Activated CD4-positive, CD25-positive, alpha-beta regulatory T cell treated with anti-CD3 and anti-CD28 coated beads, Interleukin-2, amount 50 U/mL, for 16 hours (primary cell): ENCODE measurements at regions not wholly inside any gene's neighbourhood (a gene's known extent, or its start where the extent isn't known, plus 50 kb on each side); places are given as distances from the start of the nearest gene placed in this dataset.
"Not testable (repeated sequence)": the region's sequence is repeated elsewhere in the genome, so short reads cannot be mapped to it uniquely, and the experiment has no call there.

Experiments used
- DNase-seq: peaks from one replicate; pipeline ENCODE4 v3.0.0-alpha.2; 2020; ENCODE audit warnings: low read depth, low spot score

DNA sequence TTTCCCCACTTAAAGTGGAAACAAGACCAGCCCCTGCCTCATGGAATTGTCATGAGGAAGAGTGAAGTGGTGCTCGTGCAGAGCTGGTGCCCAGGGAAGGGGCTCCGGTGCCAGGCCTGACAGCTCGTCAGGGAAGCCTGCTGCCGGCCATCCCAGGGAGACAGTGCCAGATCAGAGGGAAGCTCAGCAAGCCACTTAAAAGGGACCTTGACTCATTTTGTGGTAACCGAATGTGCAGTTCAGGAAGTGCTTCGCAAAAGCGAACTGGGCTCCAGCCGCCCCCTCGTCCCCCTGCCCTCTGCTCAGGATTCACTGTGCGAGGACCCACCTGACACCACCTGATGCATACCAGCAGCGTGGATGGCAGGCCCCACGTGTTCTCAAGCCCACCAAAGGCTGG, 209.6 kb upstream of the PLGLB2 start:
- DNase-seq, result not testable (repeated sequence)

GRCh38 chr2:87539151-87539943, 208.5 kb upstream of the PLGLB2 start:
- DNase-seq, result not testable (repeated sequence)

DNA sequence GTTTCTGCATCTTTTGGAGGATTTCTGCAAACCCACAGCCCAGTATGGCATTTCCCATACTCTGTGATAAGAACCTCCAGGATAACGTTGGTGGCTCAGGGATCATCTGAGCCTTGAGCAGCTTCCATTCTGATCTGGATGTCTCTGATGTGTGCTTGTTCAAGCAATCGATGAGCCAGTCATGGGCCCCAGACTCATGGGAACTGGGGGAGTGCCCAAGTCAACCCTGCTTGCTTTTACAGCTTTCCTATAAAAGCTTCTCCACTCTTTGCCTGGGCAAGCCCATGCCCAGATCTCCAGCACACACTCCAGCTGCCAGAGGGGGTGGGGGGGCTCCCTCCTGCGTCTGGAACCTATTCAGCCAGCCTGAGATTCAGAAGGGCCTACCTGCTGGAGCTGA, 207.6 kb upstream of the PLGLB2 start:
- not testable (repeated sequence) for DNase-seq

DNA sequence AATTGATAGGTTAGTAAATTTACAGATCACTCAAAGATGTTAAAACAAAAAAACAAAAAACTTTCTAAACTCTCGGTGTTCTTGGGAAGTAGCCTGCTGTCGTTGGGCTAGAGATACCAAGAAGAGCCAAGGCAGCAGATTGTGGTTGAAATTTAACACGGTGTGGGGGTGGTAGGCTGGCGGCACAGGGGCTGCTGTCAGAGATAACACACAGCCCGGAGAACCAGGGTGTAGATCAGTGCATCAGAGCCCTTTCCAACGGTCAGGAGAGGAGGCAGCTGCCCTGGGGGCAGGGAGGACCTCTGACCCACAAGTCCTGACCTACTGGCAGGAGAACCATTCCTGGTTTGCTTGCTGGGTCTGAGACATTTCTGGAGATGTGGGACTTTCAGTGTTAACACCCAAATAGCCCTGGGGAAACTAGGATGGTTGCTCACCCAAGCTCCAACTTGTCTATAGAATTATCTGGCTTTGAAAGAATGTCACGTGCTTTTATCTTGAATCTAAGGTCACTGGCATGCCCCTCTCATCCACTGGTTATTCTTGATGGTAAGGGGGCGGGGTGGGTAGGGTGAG, 205.2 kb upstream of the PLGLB2 start:
- DNase-seq, result not testable (repeated sequence)

DNA sequence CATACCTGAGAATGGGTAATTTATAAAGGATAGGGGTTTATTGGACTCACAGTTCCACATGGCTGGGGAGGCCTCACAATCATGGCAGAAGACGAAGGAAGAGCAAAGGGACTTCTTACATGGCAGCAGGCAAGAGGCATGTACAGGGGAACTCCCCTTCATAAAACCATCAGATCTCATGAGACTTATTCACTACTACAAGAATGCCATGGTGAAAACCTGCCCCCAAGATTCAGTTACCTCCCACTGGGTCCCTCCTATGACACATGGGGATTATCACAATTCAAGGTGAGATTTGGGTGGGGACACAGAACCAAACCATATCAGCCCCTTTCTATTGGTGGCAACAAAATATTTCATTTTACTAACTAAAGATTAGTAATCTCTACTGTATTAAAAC, 204.1 kb upstream of the PLGLB2 start:
- not testable (repeated sequence) for DNase-seq

- not testable (repeated sequence) for DNase-seq
Measured at GRCh38 chr2:87547106-87547505, 200.8 kb upstream of the PLGLB2 start.

DNA sequence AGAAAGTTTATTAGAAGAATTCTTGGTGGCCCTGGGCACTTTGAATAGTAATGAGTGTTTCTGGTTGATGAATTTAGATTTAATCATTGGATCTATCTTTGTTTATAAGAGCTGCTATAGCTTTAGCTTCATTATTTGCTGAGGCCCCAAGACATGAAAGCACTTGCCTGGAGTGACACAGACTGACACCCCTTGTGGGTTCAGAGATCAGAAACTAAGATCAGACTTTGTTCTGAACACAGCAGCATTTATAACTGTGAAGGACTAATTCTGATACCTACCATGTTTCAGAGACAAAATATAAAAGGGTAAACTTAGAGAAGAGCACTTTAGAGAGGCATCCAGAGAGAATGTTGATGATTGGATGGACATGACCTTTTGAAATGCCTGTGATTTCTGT, 199.9 kb upstream of the PLGLB2 start:
- not testable (repeated sequence) for DNase-seq

- DNase-seq, result not testable (repeated sequence)
Measured at GRCh38 chr2:87548681-87549536, 199.0 kb upstream of the PLGLB2 start.

GRCh38 chr2:87549561-87550202, 198.2 kb upstream of the PLGLB2 start:
- DNase-seq, result not testable (repeated sequence)

- not testable (repeated sequence) for DNase-seq
Measured at GRCh38 chr2:87554678-87555077, 193.2 kb upstream of the PLGLB2 start.

- DNase-seq, result not testable (repeated sequence)
Measured at GRCh38 chr2:87555082-87555481, 192.8 kb upstream of the PLGLB2 start.

DNA sequence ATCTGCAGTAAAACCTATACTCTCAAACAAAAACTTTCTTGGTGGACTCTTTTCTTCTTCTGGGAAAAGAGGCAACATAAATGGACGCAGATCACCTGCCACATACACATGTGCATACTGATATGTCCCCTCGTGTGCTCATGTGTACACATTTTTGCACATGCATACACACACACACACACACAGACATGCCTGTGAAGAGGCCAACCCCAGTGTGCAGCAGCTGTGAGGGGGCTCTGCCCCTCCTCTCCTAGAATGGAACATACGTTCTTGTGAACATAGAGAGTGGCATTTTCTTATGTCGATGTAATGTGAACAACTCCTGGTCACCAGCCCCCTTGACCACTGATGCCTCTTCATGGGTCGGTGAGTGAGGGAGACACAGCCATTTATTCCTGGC, 188.9 kb upstream of the PLGLB2 start:
- not testable (repeated sequence) for DNase-seq

DNA sequence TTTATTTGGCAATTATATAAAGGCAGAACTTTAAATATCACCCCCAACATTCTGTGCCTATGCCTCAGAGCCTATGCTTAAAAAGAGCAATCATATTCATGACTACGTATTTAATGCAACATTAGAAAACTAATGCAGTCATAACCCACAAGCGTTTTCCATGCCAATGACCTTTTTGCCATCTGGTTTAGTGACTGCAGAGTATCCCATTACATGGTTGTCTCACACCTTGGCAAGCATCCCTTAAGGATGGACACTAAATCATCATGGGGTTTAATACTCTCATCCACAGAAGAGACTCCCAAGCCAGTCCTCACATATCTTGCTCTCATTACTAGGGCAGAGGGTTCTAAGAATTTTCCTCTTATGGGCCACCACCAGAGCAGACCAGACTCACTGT, 188.2 kb upstream of the PLGLB2 start:
- DNase-seq, result not testable (repeated sequence)

DNA sequence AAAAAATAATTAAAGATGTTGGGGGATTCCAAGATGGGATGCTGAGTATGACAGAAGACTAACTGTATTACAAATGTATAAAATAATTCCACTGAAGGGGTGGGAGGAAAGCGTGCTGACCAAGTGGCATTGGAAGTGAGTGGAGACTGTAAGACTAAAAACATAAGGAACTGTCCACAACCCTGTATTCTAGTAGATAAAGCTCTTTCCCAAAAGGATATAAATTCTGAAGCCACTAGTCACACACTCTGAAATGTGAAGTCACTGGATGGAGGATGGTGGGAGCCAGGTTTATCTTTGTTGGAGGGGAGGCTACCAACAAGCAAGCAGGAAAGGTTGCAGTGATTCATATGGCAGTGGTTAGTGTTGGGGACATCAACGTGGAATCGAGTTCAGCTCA, 182.8 kb upstream of the PLGLB2 start:
- DNase-seq, result not testable (repeated sequence)

DNA sequence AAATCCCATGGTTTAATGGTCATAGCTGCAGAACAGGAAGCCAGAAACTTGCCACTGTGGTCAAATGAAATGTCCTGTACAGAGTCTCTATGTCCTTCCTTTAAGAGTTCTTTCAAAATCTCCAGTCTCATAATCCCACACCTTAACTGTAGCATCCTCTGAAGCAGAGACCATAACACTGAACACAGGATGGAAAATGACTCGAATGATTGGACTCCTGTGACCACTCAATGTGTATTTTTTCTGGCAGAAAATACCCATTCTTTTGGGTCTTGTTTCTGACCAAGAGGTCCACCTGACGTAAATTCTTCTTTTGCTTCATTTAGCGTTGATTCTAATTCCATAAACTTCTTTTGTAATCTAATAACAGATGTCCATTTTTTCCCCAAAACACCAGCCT, 181.4 kb upstream of the PLGLB2 start:
- DNase-seq, result not testable (repeated sequence)

- not testable (repeated sequence) for DNase-seq
Measured at GRCh38 chr2:87567093-87567492, 180.8 kb upstream of the PLGLB2 start.

DNA sequence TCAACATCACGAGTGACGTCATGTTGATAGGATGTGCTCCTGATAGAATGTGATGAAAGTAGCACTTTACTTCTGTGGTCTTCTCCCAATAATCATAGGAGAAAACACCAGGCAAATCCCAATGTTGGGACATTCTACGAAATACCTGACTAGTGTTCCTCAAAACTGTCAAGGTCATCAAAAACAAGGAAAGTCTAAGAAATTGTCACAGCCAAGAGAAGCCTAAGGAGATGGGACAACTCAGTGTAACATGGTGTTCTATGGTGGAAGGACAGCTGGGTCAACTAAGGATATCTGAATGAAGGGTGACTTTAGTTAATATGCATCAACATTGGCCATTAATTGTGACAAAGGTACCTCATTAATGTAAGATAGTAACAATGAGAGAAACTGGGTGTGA, 180.0 kb upstream of the PLGLB2 start:
- not testable (repeated sequence) for DNase-seq

- not testable (repeated sequence) for DNase-seq
Measured at GRCh38 chr2:87568554-87569278, 179.2 kb upstream of the PLGLB2 start.

DNA sequence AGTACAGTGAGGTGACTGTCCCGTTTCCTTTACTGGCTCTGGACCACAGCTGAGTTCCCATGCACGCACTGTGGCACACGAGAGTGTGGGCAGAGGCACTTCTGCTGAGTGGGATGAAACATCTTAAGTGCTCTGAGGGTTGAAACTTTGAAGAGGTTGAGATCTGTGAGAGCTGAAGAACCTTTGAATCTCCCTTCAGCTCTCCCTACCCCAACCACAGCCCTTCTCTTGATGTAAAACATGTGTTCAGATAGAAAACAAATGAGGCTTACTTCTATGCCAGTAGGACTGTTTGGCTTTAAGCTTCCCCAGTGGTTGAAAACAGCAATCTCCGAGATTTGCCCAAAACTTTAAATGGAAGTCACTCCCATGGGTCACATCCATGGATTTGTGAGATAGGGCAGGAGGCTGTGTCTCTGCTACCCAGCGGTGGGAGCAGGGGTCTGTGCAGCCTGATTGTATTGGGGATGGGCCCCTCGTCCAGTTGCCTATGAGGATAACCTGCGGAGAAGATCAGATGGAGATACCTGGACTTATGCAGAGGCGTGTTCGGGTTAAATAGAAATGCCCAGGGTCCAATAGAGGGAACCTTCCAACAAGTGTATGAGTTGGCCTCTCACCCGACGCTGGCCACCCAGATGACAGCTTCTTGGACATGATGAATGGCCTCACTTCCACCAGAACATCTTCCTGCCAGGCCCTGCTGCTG, 178.0 kb upstream of the PLGLB2 start:
- DNase-seq, result not testable (repeated sequence)

GRCh38 chr2:87571889-87572465, 175.9 kb upstream of the PLGLB2 start:
- DNase-seq, result not testable (repeated sequence)
